GM12874 (cell line): ENCODE measurements at regions not wholly inside any gene's neighbourhood (a gene's known extent, or its start where the extent isn't known, plus 50 kb on each side); places are given as distances from the start of the nearest gene placed in this dataset.

ENCODE experiments used
- TF ChIP-seq, protein P1 (sequence below): IDR thresholded peaks from 2 replicates; pipeline ENCODE4 v1.5.1; 2011; ENCODE audit warnings: low read depth, mild to moderate bottlenecking, control low read depth, low read length, moderate library complexity; ENCODE audit not compliant: insufficient read depth

DNA sequence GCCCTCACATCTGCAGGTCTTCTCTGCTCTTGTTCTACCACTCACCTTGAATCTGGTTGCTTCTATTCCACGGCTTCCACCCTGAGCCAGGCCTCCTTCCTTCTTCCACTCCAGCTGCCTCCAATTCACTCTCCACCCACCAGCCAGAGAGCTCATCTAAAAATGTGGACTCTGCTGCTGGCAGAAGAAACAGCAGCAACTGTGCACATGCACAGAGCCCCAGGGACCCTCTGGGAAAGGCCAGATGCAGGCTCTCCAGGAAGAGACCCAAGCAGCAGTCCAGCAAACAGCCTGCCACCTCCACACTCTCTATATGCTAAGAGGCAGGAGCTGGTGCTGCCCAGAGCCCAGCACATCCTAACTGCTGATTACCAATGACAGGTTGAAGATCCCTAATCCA is 162.6 kb upstream of the TOP1 start:
- TF ChIP-seq, protein P1, sequence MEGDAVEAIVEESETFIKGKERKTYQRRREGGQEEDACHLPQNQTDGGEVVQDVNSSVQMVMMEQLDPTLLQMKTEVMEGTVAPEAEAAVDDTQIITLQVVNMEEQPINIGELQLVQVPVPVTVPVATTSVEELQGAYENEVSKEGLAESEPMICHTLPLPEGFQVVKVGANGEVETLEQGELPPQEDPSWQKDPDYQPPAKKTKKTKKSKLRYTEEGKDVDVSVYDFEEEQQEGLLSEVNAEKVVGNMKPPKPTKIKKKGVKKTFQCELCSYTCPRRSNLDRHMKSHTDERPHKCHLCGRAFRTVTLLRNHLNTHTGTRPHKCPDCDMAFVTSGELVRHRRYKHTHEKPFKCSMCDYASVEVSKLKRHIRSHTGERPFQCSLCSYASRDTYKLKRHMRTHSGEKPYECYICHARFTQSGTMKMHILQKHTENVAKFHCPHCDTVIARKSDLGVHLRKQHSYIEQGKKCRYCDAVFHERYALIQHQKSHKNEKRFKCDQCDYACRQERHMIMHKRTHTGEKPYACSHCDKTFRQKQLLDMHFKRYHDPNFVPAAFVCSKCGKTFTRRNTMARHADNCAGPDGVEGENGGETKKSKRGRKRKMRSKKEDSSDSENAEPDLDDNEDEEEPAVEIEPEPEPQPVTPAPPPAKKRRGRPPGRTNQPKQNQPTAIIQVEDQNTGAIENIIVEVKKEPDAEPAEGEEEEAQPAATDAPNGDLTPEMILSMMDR = no peak

DNA sequence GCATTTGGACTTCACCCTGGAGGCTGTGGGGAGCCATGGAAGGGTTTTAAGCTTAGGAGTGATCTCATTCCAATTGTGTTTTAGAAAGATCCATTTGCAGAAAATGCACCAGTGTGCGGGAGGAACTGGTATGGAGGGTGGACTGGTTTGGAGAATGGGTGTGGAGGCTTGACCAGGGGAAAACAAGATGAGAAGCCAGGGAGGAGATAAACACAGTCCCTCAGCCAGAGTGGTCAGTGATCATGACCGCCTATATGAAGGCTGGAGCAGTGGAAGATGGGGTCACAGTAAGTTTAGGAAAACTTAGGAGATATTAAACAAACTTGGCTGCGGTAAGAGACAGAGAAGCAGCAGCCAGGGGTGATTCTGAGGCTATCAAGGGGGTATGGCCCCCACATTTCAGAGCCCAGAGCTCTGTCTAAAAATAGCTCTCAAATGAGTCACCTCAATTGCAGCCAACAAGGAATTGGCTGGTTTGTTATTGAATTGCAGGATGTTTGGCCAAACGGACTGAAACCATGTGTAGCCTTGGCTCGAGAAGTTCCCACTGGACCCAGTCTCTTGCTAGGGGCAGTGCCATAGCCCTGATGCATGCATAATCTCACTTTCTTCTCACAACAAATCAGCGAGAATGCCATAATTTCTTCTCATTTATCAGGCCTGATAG is 159.9 kb upstream of the TOP1 start:
- TF ChIP-seq, protein P1 = no peak

DNA sequence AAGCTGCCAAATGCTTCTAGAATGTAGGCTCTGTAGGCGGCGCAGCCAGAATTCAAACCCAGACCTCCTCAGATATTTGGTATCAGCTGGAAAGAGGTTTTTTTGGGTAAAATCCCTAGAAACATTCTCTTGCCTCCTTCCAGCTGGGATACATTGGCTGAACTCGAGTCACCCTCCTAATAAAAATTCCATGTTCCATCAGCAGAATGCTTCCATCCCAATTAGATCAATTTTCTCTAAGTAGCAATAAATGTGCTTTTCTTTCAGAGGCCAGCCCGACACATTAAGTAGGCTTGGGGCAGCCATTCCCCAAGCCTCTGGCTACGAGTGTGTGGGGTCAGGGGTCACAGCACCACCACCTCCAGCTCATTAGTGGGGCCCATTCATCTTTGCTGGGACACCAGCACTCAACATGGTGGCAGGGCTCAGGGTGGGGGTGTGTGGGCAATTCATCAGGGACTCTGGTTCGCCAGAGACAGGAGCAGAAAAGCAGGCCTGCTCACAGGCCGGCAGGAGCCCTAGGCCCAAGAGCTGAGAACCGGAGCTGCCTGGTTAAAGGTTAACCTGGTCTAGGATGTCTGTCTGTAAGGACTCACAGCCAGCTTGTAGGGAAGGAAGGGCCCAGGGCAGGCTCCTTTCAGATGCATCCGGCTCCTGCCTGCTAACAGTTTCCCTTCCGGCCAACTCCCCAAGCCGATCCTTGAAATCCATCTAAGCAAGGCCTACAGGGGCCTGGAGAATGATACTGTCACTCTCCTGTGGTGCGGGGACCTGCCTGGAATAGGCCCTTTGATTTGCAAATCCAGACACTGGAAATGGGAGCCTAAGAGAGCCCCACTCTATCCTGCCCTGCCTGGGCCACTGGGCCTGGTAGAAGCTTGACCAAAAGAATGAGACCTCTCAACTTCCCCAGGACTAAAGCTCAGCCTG is 159.1 kb upstream of the TOP1 start:
- TF ChIP-seq, protein P1 = no peak

DNA sequence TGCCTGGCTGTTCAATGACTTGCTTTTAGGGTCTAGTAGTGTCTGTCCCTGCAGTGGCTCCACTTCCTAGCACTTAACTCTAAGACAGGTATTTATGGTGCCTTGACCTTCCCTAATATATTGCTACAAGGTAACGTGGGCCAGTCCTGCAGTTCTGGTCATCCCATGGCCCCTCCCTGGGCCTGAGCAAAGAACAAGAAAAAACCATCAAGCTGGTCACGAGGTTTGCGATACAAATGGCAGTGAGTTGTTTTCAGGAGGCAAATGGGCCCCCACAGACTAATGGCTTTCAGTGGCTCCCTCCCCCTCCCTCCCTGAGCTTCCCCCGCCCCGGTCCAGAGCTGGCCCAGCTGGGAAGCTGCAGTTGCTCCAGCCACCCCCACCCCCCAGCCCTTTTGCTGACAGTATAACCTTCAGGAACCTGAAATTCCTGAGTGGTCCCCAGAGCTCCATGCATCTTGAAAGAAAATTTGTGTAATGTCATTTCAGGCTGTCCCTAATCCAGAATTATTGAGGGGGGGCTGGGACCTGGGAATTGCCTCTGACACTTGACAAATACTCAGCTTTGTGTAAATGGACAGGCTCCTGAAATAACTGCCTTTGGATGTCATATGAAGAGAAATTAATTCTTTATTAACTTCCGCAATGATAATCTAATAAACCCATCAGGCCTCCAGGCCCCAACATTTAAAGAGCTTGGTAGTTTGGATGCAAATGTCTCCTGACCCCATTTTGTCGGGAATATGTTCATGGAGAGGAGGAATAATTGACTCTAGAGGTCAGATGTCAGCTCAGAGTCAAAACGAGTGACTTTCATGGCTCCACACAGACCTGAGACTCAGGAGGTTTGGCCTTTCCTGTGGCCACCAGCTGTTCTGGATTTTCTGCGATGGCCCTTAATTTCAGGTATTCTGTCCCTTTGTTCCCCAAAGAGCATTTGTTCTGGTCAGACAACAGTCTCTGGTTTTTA is 153.2 kb upstream of the TOP1 start:
- TF ChIP-seq, protein P1 = no peak

DNA sequence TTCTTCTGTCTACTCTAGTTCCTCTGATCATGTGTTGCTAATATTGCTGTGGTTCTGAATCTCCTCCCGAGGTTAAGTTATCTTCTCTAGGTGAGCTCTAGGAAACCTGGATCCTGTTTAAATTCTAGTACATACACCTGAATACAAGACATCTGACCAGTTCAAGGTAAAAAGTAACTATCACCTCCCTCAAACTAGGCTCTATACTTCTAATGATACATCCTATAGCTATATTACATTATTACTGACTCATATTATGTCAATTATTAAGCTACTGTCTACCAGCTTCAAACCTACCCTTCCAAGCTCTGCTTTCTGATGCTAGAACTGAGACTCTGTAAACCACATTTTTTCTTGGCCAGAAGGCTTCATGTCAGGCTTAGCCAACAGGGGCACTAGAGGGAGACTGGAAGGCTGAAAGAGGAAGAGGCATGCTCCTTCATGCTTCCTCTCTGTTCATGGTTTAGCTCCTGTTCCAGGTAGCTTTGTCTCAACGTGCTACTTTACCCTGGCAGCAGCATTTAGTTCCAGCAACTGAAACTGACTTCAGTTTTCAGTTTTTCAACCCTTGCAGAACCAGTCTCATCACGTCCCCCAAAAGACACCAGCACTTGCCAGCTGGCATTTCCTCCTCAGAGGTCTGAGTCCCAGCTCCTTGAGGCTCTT is 148.4 kb upstream of the TOP1 start:
- TF ChIP-seq, protein P1 = no peak

DNA sequence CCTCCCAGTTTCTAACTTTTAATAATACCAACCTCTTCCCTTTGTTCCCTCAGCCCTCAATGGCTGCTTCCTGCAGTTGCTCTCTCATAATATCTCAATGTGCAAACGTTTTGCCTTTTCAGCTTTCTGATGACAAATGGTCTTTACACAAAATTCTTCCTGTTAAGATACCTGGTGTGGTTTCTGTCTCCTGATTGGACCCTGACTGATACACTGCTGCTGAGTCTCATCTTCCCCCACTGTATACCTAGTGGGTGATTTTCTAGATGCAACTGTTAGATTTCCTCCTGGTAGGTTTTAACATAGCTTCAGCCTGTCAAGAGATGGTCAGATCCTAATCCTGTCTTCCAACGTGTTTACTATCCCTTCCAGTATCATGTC is 147.9 kb upstream of the TOP1 start:
- TF ChIP-seq, protein P1 = no peak

DNA sequence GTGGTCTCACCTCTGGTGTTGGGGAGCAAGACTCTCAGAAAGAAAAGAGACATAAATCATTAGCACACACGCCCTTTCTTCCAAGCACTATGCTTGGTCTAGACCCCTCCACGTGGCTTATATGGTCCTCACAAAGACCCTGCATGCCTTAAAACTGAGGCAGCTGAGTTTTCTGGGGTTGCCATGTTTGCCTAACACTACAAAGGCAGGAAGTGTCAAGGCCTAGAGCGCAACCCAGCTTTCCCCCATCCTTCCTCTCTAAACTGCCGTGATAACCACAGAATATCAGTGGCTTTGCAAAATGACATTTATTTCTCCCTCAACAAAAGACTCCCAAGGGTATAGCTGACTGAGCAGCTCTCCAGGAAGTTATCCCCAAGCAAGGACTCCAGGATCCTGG is 146.5 kb upstream of the TOP1 start:
- TF ChIP-seq, protein P1 = no peak
